PC-9 (cell line): ENCODE measurements at regions not wholly inside any gene's neighbourhood (a gene's known extent, or its start where the extent isn't known, plus 50 kb on each side); places are given as distances from the start of the nearest gene placed in this dataset.

Experiments
- EZH2 ChIP-seq: fragments of 200-600 bp; sonication (generic); IDR thresholded peaks from 2 replicates; pipeline ENCODE4 v1.8.0; 2017; ENCODE audit warnings: antibody characterized with exemption, low read depth
- TF ChIP-seq, protein P1 (sequence below): fragments of 200-600 bp; sonication (generic); conservative IDR thresholded peaks from 2 replicates; pipeline ENCODE4 v1.6.1; 2017; ENCODE audit warnings: mixed run types, antibody characterized with exemption, mild to moderate bottlenecking, moderate library complexity

DNA sequence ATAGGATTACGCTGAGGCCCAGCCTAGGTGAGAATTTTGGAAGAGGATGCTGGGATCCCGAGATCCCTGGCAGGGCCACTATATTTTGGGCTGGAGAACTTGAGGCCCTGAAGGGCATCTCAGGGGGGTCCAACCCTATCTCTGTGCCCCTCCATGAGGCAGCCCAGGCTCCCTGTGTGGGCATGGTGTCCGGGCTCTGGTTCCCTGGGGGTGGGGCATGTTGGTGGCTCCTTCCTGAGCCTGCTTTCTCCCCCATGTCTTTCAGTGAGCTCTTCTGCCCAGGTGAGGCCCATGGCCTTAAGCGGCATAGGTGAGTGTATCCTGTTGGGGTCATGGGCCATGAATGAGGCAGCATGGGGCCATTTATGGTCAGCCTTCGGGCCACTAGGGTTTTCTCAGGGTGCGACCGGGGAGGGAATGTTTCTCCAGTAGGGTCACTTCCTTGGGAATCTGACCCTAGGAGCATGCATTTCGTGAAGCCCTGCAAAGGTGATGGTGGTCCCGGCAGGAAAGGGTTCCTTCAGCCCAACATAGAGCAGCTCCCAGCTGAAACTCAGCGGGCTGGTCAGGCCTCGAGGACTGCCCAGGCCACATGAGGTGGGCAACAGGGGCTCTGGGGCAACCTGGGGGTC is 191.3 kb downstream of the UBE3A start:
- TF ChIP-seq, protein P1, sequence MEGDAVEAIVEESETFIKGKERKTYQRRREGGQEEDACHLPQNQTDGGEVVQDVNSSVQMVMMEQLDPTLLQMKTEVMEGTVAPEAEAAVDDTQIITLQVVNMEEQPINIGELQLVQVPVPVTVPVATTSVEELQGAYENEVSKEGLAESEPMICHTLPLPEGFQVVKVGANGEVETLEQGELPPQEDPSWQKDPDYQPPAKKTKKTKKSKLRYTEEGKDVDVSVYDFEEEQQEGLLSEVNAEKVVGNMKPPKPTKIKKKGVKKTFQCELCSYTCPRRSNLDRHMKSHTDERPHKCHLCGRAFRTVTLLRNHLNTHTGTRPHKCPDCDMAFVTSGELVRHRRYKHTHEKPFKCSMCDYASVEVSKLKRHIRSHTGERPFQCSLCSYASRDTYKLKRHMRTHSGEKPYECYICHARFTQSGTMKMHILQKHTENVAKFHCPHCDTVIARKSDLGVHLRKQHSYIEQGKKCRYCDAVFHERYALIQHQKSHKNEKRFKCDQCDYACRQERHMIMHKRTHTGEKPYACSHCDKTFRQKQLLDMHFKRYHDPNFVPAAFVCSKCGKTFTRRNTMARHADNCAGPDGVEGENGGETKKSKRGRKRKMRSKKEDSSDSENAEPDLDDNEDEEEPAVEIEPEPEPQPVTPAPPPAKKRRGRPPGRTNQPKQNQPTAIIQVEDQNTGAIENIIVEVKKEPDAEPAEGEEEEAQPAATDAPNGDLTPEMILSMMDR, result no peak
- no peak for TF ChIP-seq EZH2
